K562 (cell line): ENCODE measurements at regions not wholly inside any gene's neighbourhood (a gene's known extent, or its start where the extent isn't known, plus 50 kb on each side); places are given as distances from the start of the nearest gene placed in this dataset.

Source experiments
- ATF2 ChIP-seq: sonication (generic); formaldehyde crosslinking; IDR thresholded peaks from 2 replicates; pipeline ENCODE4 v1.8.1; 2022; ENCODE audit warnings: missing genetic modification reagents
- CBX8 ChIP-seq: fragments of 200-600 bp; sonication (generic); IDR thresholded peaks from 2 replicates; pipeline ENCODE4 v1.6.1; 2012; ENCODE audit warnings: borderline replicate concordance, mixed run types, low read depth, mild to moderate bottlenecking, moderate library complexity, mixed read lengths, low read length, control low read depth, inconsistent platforms; ENCODE audit not compliant: poor library complexity, severe bottlenecking; ENCODE audit errors: extremely low read depth
- CTCF ChIP-seq, 3 experiments: IDR thresholded peaks in 2 of 3; conservative IDR thresholded peaks in 1 of 3; 2 replicates each; pipeline ENCODE4 v1.5.1; 2011 to 2012; ENCODE audit warnings: low read length in 3 of 3, mild to moderate bottlenecking in 3 of 3, control low read depth in 2 of 3, improper control_type of control experiment in 1 of 3, inconsistent platforms in 1 of 3, low read depth in 1 of 3, mixed read lengths in 1 of 3, moderate library complexity in 1 of 3; ENCODE audit not compliant: insufficient read depth in 2 of 3
- GTF2E2 ChIP-seq: fragments of 200-800 bp; sonication (Bioruptor generic); IDR thresholded peaks from 2 replicates; pipeline ENCODE4 v1.6.1; 2016; ENCODE audit warnings: missing genetic modification characterization, missing compliant biosample characterization
- MAFF ChIP-seq: IDR thresholded peaks from 2 replicates; pipeline ENCODE4 v1.6.1; 2012; ENCODE audit warnings: low read length, improper control_type of control experiment
- POLR2A ChIP-seq: fragments of 450-650 bp; conservative IDR thresholded peaks from 2 replicates; pipeline ENCODE4 v1.6.1; 2016
- POLR2AphosphoS2 ChIP-seq: IDR thresholded peaks from 2 replicates; pipeline ENCODE4 v1.6.1; 2012; ENCODE audit warnings: low read length, improper control_type of control experiment
- RCOR1 ChIP-seq, 2 experiments: IDR thresholded peaks; 2 replicates each; pipeline ENCODE4 v1.6.1; 2012; ENCODE audit warnings: low read depth in 2 of 2, low read length in 2 of 2, borderline replicate concordance in 1 of 2, improper control_type of control experiment in 1 of 2
- THRA ChIP-seq: fragments of 450-650 bp; IDR thresholded peaks from 2 replicates; pipeline ENCODE4 v1.6.1; 2017; ENCODE audit warnings: mild to moderate bottlenecking, moderate library complexity
- ZNF75A ChIP-seq: fragments of 450-650 bp; formaldehyde crosslinking; IDR thresholded peaks from 2 replicates; pipeline ENCODE4 v1.4.0; 2020; ENCODE audit warnings: mild to moderate bottlenecking

- TF ChIP-seq CTCF (IDR thresholded peaks at IDR 0.05 in 2 of 3, conservative IDR thresholded peaks at IDR 0.05 in 1 of 3; ENCODE audit: insufficient read depth in 2 of 3, low read depth in 1 of 3, low read length in 3 of 3) (no peak), CBX8 (no peak), POLR2A (no peak), MAFF (no peak), THRA (no peak), ATF2 (no peak), RCOR1 (IDR thresholded peaks at IDR 0.05; ENCODE audit: borderline replicate concordance in 1 of 2, low read depth in 2 of 2, low read length in 2 of 2) (no peak), ZNF75A (CRISPR knock-in tag) (no peak), GTF2E2 (tag) (no peak), POLR2AphosphoS2 (no peak)
Measured at GRCh38 chr10:124253006-124253405, 159.6 kb upstream of the CHST15 start.
